Neural crest cell (in vitro differentiated cells): ENCODE measurements at regions not wholly inside any gene's neighbourhood (a gene's known extent, or its start where the extent isn't known, plus 50 kb on each side); places are given as distances from the start of the nearest gene placed in this dataset.
"Not testable (repeated sequence)": the region's sequence is repeated elsewhere in the genome, so short reads cannot be mapped to it uniquely, and the experiment has no call there.

Source experiments
- DNase-seq: peaks from one replicate; pipeline ENCODE4 v3.0.0; 2021; ENCODE audit warnings: low read depth, mixed read lengths, low spot score
- H3K27ac Mint-ChIP-seq: one replicate; pipeline ENCODE4 v1.8.0; 2021; ENCODE audit warnings: mild to moderate bottlenecking, mixed read lengths; ENCODE audit not compliant: unreplicated experiment
- H3K27me3 Mint-ChIP-seq: 2 replicates; pipeline ENCODE4 v1.8.0; 2021; ENCODE audit warnings: low read depth, mild to moderate bottlenecking, mixed read lengths
- H3K36me3 Mint-ChIP-seq: 2 replicates; pipeline ENCODE4 v1.8.0; 2021; ENCODE audit warnings: low read depth, mild to moderate bottlenecking, mixed read lengths
- H3K4me1 Mint-ChIP-seq: 2 replicates; pipeline ENCODE4 v1.8.0; 2021; ENCODE audit warnings: mixed read lengths
- H3K4me3 Mint-ChIP-seq: one replicate; pipeline ENCODE4 v1.8.0; 2021; ENCODE audit warnings: mild to moderate bottlenecking, mixed read lengths
- H3K9me3 Mint-ChIP-seq: 2 replicates; pipeline ENCODE4 v1.8.0; 2021; ENCODE audit warnings: mixed read lengths
- TF ChIP-seq, protein P1 (sequence below): fragments of 200-600 bp; sonication (generic); conservative IDR thresholded peaks from 2 replicates; pipeline ENCODE4 v1.5.0; 2021; ENCODE audit warnings: antibody characterized with exemption, mild to moderate bottlenecking

DNA sequence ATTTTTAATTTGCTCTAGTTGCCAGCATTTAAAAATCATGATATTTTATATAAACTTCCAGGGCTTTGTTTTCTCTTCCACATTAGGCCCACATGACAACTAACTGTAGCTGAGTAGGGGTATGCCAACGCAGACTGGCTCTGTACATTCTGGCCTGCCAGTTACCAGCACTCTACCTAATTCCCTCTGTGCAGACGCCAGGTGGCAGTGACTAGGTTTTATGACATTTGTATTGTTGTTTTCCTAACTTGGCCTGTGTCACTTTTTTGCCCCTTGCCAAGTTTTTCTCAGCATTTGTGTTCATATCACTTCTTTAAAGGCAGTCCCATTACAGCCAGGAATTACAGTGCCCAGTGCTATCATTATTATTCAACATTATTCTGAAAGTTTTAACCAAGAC is 347.5 kb downstream of the NKX6-1 start:
- H3K4me3 Mint-ChIP-seq, result no peak overlapping the region
- DNase-seq, result no peak
- H3K27me3 Mint-ChIP-seq, result peaks cover 2% of the 10 kb centered on the region
- H3K4me1 Mint-ChIP-seq, result peaks cover 10% of the 10 kb centered on the region
- TF ChIP-seq, protein P1, sequence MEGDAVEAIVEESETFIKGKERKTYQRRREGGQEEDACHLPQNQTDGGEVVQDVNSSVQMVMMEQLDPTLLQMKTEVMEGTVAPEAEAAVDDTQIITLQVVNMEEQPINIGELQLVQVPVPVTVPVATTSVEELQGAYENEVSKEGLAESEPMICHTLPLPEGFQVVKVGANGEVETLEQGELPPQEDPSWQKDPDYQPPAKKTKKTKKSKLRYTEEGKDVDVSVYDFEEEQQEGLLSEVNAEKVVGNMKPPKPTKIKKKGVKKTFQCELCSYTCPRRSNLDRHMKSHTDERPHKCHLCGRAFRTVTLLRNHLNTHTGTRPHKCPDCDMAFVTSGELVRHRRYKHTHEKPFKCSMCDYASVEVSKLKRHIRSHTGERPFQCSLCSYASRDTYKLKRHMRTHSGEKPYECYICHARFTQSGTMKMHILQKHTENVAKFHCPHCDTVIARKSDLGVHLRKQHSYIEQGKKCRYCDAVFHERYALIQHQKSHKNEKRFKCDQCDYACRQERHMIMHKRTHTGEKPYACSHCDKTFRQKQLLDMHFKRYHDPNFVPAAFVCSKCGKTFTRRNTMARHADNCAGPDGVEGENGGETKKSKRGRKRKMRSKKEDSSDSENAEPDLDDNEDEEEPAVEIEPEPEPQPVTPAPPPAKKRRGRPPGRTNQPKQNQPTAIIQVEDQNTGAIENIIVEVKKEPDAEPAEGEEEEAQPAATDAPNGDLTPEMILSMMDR, result no peak
- H3K36me3 Mint-ChIP-seq, result no peaks in the 10 kb centered on the region
- H3K9me3 Mint-ChIP-seq, result no peaks in the 10 kb centered on the region
- no peak overlapping the region for H3K27ac Mint-ChIP-seq

DNA sequence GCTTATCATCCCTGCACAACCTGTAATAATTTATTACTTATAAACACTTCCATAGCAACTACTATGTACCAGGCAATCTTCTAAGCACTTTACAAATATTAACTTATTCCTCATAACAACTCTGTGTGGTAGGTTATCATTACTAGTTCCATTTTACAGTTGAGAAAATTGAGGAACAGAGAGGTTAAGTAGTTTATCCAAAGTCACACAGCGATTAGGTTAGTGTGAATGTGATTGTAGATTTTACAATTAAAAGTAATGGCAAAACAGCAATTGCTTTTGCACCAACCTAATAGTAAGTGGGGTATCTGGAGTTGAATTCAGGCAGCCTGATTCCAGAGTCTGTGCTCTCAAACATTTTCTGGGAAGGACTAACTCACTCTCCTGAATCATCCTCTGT is 348.9 kb downstream of the NKX6-1 start:
- Mint-ChIP-seq H3K27ac (no peak overlapping the region), H3K36me3 (no peaks in the 10 kb centered on the region), H3K9me3 (no peaks in the 10 kb centered on the region), H3K4me1 (peaks cover 8% of the 10 kb centered on the region), H3K4me3 (no peak overlapping the region), H3K27me3 (no peaks in the 10 kb centered on the region)
- TF ChIP-seq, protein P1, result no peak
- DNase-seq, result no peak

DNA sequence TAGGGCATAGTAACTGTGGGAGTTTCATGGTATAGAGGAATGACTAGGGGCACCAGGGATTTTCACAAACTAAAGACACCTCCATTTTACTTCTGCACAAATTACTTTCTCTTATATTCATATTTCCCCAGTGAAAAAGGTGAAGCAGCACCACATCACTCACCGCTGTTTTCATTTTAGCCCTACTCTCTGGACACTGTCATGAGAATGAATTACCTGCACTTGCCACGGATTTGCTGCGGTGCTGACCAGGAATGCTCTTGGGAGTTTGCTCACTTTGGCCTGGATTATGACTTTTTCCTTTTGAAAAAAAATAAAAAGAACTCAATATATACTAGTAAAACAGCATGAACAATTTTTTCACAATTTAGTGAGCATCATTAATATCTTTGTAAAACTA is 351.3 kb downstream of the NKX6-1 start:
- H3K4me3 Mint-ChIP-seq, result no peak overlapping the region
- H3K9me3 Mint-ChIP-seq, result no peaks in the 10 kb centered on the region
- no peak for DNase-seq
- H3K27ac Mint-ChIP-seq, result no peak overlapping the region
- TF ChIP-seq, protein P1, result no peak
- peaks cover 4% of the 10 kb centered on the region for H3K4me1 Mint-ChIP-seq
- H3K36me3 Mint-ChIP-seq, result no peaks in the 10 kb centered on the region
- no peaks in the 10 kb centered on the region for H3K27me3 Mint-ChIP-seq

DNA sequence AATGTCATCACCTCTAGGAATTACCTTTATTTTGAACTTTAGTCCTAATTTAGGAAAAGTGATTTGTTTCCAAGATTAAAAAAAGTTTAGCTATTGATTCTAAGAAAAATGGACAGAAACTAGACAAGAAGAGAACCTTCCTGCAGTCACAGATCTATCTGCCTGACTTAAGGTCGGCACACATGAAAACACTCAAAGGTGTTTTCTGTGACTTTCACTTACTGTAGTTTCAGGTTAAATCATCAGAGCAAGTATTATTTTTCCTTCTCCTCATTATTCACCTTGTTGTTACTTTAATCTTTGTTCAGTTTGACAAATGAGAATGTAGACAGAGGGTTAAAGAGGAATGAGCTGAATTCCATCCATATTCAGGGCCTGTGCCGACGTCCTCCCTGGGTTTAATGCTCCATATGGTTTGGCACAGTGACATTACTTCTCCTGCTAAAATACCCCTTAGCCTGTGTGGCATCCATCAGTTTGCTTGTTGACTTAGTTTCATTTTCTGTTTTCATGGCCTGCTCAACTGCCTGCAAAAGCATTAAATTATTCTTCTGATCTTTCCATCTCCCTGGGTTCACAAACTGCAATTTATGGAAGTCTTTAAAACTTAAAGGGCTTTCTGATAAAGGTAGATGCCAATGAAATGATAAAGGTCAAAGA is 352.7 kb downstream of the NKX6-1 start:
- H3K27me3 Mint-ChIP-seq, result no peaks in the 10 kb centered on the region
- TF ChIP-seq, protein P1, result no peak
- H3K4me3 Mint-ChIP-seq, result no peak overlapping the region

DNA sequence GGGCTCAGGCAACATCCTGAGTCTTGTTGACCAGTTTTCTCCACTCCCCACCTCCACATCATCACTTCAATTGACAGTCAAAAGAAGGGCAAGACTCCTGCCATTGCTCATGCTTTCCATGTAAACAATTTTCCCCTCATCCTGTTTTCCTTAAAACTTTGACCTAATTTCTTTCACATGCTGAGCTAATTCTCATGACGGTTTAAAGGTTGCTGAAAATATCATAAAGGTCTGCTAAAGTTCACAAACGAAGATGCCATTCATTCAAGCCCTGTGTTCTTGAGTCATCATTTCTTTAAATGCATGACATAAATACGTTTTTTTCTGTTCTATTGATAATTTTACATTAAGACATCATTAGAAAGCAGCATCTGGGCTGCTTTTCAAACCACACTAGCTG is 353.9 kb downstream of the NKX6-1 start:
- H3K4me1 Mint-ChIP-seq, result peaks cover 4% of the 10 kb centered on the region
- DNase-seq, result no peak
- H3K4me3 Mint-ChIP-seq, result no peak overlapping the region
- H3K36me3 Mint-ChIP-seq, result peaks cover 3% of the 10 kb centered on the region
- TF ChIP-seq, protein P1, result no peak
- no peak overlapping the region for H3K27ac Mint-ChIP-seq
- peaks cover 3% of the 10 kb centered on the region for H3K9me3 Mint-ChIP-seq
- H3K27me3 Mint-ChIP-seq, result no peaks in the 10 kb centered on the region

More for the DNA sequence above, 352.7 kb downstream of the NKX6-1 start:
- Mint-ChIP-seq H3K36me3 (peaks cover 3% of the 10 kb centered on the region), H3K4me1 (peaks cover 4% of the 10 kb centered on the region), H3K27ac (no peak overlapping the region), H3K9me3 (peaks cover 3% of the 10 kb centered on the region)
- DNase-seq, result no peak

DNA sequence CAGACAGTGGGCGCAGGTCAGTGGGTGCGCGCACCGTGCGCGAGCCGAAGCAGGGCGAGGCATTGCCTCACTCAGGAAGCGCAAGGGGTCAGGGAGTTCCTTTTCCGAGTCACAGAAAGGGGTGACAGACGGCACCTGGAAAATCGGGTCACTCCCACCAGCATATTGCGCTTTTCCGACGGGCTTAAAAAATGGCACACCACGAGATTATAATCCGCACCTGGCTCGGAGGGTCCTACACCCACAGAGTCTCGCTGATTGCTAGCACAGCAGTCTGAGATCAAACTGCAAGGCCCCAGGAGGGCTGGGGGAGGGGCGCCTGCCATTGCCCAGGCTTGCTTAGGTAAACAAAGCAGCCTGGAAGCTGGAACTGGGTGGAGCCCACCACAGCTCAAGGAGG is 372.2 kb downstream of the NKX6-1 start:
- H3K27me3 Mint-ChIP-seq, H3K4me1 Mint-ChIP-seq, H3K36me3 Mint-ChIP-seq, H3K9me3 Mint-ChIP-seq: not testable (repeated sequence)
- H3K4me3 Mint-ChIP-seq, result peak overlapping the region; percentile 38
- peak overlapping the region; percentile 62 for H3K27ac Mint-ChIP-seq
- peak; percentile 11 for DNase-seq
